Activated CD8-positive, alpha-beta memory T cell treated with anti-CD3 and anti-CD28 coated beads for 36 hours (primary cell): ENCODE measurements at regions not wholly inside any gene's neighbourhood (a gene's known extent, or its start where the extent isn't known, plus 50 kb on each side); places are given as distances from the start of the nearest gene placed in this dataset.

ENCODE experiments used
- CTCF ChIA-PET: fragments of 350-600 bp; sonication (Branson Sonifier 250); formaldehyde crosslinking; loops from one replicate; lab custom pipeline; 2021; ENCODE audit warnings: antibody characterized with exemption; lab: Charles Lee
- POLR2A ChIA-PET: fragments of 350-600 bp; sonication (Branson Sonifier 250); formaldehyde crosslinking; loops from one replicate; lab custom pipeline; 2021; ENCODE audit warnings: antibody characterized with exemption; lab: Charles Lee

DNA sequence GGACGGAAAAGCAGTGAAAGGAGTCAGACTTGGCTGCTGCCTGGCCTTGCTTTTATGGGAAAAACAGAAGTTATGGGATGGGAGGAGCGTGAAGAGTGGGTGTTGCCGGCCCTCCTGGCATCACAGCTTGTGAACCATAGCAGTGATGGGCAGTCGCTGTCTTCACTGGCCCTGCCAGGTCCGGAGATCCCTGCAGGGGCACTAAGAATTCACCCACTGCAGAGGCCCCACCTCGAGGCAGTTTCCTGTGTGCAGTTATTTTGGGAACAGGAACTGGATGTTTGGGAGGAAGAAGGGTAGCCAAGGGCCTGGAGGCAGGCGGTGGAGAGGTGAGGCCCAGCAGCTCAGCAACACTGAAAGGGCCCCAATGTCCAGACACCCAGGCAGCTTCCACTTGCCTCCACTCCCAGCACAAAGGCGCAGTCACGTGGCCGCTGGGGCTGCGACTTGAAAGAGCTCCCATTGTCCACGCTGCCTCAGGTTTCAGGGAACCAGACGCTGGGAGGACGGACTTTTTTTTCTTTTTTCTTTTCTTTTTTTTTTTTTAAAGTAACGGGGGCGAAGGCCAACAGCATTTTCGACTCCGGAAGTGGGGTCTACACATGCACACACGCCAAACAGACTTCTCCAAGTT is 255.6 kb downstream of the ZNF621 start:
- CTCF ChIA-PET = no interaction called here
- POLR2A ChIA-PET = no interaction called here

DNA sequence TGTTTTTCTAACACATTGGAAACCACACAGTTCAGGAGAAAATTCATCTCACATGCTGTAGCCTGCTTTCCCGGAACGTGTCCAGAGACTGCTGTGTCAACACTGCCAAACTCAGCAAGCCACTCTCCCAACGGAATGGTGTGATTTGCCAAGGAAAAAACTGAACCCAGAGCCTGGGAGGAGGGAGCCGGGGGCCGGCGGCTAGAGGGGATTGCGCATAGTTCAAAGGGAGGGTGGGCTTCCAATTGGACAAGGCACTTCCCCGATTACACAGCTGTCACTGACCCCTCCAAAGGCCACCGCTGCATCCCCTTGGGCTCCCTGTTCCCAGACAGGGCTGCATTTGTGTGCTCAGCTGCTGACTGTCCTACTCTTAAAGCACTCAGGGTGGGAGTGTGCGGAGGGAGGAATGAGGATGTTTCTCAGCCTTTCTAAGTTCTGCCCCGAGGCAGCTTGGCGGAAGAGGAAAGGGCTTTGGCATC is 256.2 kb downstream of the ZNF621 start:
- ChIA-PET POLR2A (no interaction called here), CTCF (no interaction called here)

DNA sequence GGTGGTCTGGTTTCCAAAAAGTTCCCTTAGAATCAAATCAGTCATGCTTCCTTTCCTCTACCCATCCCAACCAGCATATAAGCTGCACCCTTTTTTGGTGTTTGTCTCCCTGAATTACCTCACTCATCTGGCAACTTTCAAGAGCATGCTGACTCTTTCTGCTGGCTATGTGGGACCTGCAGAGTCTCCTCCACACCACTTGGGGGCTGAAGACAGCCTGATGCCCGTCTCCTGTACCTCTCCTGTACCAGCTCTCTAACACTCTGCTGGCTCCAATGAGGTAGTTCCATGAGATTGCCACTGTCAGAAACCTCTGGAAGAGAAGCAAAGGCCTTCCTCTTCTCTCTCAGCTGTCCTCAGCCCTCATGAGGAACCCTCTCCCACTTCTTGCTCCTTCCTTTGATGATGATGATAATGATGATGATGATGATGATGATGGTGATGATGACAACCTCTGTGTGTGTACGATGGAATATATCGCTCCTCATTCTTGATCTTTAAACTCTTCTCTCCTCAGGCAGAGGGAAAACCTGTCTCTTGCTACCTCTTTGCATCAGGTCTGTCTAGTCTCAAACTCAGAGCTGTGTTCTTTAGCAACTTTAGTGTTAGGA is 257.5 kb downstream of the ZNF621 start:
- POLR2A ChIA-PET = no interaction called here
- CTCF ChIA-PET = no interaction called here

DNA sequence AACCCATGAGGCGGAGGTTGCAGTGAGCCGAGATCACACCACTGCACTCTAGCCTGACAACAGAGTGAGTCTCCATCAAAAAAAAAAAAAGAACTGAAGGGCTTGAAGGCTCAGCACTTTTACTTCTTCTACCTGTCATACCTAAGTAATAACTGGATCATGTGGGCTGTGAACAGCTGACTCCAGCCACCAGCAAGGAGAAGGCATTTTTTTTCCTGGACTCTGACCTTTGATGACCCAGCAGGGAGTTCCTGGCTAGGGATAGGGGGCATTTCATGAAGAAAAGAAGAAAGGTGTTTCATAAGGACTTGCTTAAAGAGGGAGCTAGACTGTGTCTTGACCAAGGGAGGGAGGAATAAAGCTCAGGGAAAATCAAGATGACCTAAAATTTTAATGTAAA is 266.0 kb downstream of the ZNF621 start:
- POLR2A ChIA-PET = no interaction called here
- CTCF ChIA-PET = interaction anchor here (0.8 kb wide), 1 partner anchor 606 kb away, joined by 5 read pairs; no protein-coding TSS in a partner anchor

DNA sequence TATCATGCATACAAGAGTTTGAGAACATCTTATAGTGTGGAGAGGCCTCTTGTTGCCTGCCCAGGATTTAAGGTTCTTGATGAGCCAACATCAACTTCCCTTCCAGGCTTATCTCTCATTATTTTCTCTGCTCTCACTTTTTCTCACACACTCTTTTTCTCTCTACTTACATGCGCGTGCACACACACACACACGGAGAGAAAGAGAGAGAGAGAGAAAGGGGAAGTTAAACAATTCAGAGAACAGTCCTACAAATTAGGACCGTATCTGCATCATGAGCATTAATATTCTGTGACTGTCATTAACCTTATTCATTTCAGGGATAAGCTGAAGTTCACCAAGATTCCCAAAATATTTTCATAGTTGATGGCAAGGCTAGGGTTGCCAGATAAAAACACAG is 269.0 kb downstream of the ZNF621 start:
- ChIA-PET CTCF (no interaction called here), POLR2A (no interaction called here)

DNA sequence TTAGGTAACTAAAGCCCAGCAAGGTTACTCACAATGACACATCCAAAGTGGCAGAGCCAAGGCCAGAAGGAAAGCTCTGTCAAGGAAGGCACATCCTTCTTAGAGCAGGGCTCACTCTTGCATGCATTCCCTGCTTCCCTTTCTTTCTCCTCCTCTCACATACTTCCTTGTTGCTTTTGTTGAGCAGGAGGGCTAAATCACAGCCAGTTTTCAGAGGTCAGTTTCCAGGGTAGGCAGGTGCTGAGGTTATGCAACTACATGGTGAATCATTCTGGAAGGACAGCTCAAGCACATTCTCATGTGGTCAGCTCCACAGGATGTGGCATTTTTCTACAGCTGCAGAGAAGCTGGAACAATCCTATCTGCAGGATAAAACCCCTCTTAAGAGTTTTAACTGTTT is 275.6 kb downstream of the ZNF621 start:
- POLR2A ChIA-PET = no interaction called here
- CTCF ChIA-PET = no interaction called here

DNA sequence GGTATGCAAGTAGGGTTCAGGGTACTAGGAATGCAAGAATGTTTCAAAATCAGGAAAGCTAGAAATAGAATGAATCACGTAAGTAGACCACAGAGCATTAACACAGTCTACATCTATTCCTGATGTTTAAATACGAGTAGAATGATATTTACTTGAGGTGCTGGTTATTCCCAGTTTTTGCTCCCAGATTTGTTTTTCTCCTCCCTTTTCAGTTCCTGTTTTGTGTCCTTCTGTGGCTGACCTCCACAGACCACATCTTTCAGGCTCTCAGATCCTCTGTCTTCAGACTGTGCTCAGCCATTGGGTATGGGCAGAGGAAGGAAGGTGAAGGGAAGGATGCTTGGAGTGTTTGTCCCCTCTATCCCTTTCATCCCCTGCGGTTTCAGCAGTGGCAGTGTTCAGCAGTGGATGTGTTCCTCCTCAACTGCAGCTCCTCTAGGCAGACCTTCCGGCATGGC is 276.6 kb downstream of the ZNF621 start:
- POLR2A ChIA-PET = no interaction called here
- CTCF ChIA-PET = no interaction called here

DNA sequence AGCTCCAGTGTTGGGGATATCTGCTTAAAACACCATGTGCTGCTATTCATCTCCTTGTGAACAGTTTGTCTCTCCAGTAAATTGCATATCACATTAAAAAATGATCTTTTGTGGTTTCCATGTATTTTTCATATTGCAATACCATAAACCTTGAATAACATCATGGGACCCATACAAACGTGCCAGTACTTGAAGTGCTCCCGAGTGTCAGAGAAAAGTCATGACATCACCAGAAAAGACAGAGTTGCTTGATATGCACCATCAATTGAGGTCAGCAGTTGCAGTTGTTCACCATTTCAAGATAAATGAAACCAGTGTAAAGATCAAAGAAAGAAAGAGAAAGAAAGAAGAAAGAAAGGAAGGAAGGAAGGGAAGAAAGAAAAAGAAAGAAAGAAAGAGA is 278.6 kb downstream of the ZNF621 start:
- POLR2A ChIA-PET = no interaction called here
- CTCF ChIA-PET = no interaction called here

DNA sequence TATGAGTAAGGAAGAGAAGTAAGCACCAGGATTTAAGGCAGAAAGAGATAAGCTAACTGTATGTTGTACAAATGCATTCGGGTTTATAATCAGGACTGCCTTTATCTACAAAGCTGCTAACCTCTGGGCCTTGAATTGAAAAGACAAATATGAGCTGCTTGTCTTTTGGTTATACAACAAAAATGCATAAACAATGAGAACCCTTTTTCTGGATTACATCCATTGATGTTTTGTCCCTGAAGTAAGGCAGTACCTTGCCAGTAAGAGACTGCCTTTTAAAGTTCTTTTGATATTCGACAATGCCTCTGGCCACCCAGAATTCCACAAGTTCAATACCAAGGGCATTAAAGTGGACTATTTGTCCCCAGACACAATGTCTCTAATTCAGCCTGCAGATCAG is 280.7 kb downstream of the ZNF621 start:
- ChIA-PET CTCF (no interaction called here), POLR2A (no interaction called here)

DNA sequence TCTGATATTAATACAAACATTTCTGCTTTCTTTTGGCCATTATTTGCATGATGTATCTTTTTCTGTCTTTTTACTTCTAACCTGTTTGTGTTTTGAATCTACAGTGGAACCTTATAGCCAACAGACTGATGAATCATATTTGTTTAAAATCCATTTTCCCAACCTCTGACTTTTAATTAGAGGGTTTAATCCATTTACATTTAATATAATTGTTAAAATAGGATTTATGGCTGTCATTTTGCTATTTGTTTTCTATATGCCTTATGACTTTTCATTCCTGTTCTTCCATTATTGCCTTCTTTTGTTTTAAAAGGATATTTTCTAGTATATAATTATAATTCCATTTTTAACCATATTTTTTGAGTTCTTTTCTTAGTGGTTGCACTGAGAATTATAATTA is 286.1 kb downstream of the ZNF621 start:
- CTCF ChIA-PET = no interaction called here
- POLR2A ChIA-PET = no interaction called here

DNA sequence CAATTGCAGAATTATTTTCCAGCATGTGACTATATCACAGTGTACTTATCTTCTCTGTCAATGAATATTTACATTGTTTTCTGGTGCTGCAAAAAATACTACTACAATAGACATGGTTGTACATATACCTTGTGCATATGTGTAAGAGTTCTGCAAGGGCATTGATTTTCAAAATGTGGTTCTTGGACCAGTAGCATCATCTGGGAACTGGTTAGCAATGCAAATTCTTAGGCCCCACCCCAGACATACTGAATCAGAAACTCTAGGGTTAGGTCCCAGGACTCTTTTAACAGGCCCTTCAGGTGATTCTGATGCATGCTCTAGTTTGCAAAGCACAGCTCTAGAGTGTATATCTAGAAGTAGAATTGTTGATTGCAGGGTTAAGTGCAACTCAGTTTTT is 292.3 kb downstream of the ZNF621 start:
- ChIA-PET POLR2A (no interaction called here), CTCF (no interaction called here)

DNA sequence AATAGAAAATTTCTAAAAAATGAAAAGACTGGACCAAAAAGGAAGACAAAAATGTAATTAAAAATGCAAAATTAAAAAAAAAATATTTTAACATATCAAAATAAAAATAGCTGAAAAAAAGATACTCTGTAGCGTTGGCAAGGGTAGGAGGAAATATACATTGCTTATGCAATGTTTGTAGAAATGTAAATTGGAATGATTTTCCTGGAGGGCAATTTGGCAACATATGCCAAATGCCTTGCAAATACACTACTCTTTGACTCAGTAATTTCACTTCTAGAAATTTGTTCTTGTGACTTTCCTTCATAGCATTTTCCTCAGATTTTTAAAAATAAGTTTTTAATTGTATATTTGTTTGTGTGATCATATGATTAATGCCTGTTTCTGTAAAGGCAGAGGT is 296.6 kb downstream of the ZNF621 start:
- ChIA-PET CTCF (no interaction called here), POLR2A (no interaction called here)

DNA sequence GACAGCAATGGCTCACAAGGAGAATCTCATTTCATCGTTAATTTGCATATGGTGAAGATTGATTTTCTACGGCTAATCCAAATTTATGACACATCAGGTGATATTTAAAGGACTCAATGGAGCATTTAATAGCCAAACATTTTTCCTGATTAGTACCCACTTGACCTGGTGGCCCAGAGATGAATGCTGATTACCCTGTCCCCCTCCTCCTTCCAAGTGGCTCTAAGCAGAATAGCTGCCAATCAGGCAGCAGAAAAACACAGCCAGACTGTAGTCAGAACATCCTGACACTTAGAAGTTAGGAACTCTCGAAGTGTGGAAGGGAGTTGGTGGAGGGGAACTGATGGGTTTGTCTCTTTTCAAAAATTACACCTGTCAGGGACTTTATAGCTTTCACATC is 302.5 kb downstream of the ZNF621 start:
- CTCF ChIA-PET = no interaction called here
- POLR2A ChIA-PET = no interaction called here

DNA sequence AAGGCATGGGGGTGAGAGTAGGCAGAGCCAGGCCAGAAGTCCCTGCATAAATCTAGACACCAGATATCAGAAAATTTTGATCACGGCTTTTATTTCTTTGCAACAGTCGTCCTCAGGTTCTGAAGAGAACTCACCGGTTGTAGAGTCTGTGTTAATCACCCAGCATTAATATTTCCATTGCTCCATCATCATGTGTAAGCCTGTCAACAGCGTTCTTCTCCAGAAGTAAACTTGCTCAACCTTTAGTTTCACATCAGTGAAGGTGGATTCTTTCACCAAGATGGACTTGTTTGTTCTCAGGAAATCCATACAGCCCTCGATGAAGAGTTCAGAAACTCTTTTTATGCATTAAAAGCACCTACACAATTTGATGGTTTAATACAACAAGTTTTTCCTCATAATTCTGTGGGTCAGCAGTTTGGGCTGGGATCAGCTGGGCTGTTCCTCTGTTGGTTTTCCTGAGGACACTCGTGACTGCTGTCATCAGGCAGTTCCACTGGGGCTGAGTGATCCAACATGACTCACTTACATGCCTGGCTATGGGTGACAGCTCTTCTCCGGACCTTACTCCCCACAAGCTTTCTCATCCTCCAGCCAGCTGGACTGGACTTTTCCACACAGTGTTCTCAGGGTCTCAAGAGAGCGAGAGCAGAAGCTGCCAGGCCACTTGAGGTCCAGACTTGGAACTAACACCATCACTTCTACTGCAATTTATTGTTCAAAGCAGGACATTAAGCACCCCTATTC is 303.4 kb downstream of the ZNF621 start:
- CTCF ChIA-PET = no interaction called here
- POLR2A ChIA-PET = no interaction called here

DNA sequence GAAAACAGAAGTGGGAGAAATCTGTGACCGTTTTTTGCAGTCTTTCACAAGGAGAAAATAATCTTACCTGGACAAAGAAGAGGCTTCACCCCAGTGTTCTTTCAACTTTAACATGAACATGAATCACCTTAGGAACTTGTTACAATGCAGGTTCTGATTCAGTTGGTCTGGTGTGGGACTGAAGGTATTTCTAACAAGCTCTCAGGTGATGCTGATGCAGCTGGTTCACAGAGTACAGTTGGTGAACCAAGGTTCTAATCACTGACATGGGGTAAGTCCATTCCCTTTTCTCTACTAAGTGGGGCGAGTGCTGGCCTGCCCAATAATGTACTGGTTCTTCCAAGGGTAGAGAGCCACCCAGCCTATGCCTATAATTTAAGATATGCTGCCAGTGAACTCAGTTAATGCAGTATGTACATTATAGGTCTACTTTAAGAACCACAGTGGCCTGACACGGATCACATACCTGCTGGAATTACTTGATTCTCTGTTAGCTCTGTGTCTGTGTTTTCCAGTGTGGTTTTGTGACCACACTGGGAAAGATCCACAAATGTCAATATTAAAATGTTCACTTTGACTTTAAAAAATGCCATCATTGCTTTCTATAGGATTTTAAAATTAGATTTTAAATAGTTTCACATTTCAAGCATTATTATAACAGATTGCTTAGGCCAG is 304.1 kb downstream of the ZNF621 start:
- CTCF ChIA-PET = no interaction called here

DNA sequence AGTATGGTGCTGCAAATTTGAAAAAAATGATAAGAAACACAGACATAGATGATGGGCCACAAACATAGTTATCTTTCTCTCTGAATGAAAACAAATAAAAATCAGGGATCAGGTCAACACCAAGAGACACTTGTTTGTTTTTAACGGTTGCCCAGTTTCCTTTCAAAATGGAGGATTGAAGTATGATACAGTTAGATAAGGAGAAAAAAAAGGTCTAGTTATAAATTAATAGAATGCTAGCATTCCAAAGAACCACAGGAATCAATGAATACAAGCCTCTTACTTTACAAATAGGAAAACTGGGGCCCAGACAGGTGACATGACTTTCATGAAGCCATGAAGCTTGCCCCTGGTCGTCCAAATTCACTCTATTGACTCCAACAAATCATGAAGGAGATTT is 305.1 kb downstream of the ZNF621 start:
- ChIA-PET CTCF (no interaction called here), POLR2A (no interaction called here)

More for the DNA sequence above, 304.1 kb downstream of the ZNF621 start:
- POLR2A ChIA-PET = no interaction called here

DNA sequence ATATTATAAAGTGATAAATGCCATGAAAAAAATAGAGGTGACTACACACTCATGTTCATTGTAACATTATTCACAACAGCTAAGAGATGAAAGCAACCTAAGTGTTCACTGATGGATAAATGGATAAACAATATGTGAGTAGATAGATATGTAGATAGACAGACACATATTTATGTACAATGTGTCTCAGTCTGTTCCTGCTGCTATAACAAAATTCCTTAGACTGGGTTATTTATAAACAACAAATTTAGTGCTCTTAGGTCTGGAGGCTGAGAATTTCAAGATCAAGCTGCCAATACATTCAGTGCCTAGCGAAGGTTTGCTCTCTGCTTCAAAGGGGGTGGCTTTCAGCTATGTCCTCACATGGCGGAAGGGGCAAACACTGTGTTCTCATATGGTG is 312.5 kb downstream of the ZNF621 start:
- CTCF ChIA-PET = no interaction called here
- POLR2A ChIA-PET = no interaction called here

DNA sequence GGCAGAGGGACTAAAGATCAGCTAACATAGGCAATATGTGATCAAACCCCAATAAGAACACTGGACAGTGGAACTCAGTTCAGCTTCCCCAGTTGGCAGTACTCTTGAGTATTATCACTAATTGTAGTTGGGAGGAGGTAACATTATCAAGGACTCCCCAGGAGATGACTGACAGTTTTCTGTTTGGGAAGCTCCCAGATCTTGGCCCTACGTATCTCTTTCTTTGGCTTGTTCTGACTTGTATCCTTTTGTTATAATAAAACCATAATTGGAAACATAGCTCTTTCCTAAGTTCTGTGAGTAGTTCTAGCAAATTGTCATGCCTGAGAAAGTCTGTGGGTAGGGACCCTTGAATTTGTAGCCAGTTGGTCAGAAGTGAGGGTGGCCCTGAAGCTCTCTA is 316.4 kb downstream of the ZNF621 start:
- POLR2A ChIA-PET = no interaction called here
- CTCF ChIA-PET = no interaction called here

DNA sequence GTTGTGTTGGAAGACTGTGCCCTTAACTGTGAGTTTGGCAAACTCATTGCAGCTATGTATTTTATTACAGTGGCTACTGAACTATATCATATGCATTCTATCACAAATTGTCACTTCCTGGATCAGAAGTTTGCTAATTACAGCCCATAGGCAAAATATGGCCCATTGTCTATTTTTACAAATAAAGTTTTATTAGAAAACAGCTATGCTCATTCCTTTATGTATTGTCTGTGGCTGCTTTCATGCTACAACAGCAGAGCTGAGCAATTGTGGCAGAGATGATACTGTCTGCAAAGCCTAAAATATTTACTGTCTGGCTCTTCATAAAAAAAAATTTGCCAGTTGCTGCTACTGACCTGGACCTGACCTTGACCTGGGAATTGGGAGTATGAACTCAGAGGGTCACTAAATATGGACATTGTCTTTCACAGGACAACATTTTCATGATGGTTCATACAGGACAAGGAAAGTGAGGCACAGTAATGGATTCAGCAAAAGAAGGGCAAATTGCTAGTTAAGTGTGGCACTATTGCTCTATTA is 316.9 kb downstream of the ZNF621 start:
- ChIA-PET CTCF (no interaction called here), POLR2A (no interaction called here)

DNA sequence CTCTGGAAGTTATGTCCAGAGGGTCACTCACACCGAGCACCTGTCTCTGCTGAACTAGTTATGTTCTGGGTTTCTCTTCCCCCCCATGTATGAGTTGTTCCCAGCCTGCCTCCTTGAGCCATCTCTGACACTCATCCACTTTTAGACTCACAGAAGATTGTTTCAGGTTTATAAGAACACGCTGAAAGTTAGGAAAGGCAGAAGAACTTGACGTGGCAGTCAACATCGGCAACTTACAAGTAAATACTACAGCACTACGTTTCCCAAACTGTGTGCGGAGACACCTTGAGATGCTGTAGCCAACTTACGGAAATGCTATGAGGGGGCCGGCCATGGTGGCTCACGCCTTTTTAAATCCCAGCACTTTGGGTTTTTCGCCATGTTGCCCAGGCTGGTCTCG is 318.0 kb downstream of the ZNF621 start:
- POLR2A ChIA-PET = no interaction called here
- CTCF ChIA-PET = no interaction called here
